HG02852 (cell line): ENCODE measurements at regions not wholly inside any gene's neighbourhood (a gene's known extent, or its start where the extent isn't known, plus 50 kb on each side); places are given as distances from the start of the nearest gene placed in this dataset.

Source experiments
- ATAC-seq: cut with Tn5 transposase; IDR thresholded peaks from one replicate; pipeline ENCODE4 v1.9.1; 2021; ENCODE audit warnings: mild to moderate bottlenecking, moderate library complexity; ENCODE audit not compliant: unreplicated experiment

DNA sequence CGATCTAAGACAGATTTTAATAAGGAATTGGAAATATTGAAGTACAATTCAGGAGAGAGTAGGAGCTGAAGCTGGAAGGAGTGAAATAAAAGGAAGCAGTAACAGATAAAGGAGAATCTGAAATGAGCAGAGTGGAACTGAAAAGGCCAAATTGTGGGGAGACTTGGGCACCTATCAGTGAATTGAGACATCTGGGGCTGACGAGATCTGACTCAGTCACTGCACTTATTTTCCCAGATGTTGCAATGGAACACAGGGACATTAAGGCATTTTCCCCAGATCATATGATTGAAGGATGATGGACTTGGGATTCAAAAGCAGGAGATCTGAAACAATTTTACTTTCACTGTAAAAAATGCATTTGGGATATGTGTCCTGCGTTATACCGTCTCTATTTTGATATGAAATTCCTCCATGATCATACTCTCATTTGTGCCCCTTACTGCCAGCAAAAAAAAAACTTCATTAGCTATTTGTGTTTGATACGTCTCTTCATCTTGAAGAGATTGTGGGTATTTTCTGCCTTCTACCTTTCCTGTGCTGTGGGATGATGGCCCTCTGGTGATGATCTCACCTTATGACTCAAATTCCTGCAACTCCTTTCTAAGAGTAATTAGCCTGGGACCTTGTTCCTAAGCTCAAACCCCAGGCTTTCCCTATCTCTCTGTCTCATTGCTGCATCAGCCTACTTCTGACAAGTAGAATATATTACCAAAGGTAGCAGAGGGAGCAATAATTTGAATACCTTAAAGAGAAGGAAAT lies 278.5 kb upstream of the MAN1A1 start:
- no peak for ATAC-seq

DNA sequence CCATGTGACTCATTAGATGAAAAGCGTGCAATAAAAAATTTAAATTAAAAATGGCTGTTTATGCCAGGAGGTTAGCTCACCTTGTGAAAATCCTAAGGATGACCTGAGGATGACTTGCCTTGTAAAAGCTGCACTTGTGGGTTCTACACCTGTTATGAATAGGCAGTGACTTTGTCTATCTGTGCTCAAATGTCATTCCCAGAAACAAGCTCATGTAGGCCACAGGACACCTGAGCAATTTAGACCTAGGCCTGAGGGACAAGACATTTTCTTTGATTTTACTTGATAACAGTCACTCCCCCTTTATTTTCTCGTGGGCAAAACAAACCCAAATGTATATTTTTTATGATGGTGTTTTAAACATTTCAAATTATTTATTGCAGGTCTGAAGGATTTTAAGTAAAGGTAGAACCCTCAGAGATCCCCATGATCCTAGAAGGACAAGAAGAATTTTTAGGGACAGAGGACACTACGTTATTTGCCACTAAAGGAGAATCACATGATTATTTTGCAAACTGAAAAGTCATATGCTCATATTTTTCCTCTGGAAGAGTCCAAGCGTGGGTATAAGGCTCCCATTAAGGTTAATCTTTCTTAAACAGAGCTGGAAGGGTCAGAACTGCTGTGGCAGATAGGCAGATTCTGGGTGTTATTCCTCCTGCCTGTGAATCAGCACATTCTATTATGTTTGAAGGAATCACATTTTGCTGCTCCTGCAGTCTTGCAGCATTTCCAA lies 277.5 kb upstream of the MAN1A1 start:
- no peak for ATAC-seq

DNA sequence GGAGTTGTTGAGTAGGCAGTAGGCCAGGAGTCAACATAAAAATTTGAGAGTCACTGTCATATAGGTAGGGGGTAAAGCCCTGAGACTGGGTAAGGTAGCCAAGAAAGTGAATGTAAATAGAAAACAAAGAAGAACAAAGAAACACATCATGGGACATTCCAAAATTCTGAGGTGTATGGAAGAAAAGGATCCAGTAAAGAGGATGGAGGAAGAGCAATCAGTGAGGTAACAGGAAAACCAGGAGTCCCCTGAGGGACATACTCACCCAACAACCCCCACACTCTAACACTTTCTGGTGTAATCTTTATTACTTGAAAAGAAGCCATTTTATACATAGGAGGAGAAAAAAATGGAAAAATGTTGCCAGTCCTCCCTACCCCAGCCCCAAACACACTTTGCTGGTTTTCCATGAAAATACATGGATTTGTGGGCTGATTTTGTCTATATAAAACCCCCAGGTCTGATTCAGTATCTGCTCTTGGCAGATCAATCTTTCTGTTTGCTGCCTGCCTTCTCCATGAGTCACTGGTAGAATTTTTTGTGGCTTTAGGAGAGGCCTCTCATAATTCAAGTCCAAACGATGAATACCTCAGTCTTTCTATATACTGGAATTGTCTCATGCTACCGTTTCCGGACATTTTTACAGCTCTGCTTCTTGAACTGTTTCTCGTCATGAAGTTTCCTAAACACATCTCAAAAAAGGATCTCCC lies 271.4 kb upstream of the MAN1A1 start:
- ATAC-seq = no peak

DNA sequence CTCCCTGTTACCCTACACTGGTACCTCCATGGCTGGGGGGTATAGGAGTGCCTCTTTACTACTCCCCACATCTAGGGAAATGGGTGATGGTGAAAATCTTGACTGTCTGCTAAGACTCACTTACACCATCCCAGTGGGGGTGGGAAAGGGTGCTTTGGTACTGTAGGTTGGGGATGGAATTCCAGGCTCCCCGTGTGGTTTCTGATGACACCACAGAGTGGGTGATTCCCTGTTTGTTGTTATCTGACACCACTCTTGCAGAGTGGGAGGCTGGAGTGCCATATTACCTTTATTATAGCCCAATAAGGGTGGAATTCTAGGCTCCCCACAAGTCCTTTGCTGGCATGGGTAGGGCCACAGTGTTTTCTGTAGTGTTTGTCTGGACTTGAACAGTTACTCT lies 264.6 kb upstream of the MAN1A1 start:
- no peak for ATAC-seq

DNA sequence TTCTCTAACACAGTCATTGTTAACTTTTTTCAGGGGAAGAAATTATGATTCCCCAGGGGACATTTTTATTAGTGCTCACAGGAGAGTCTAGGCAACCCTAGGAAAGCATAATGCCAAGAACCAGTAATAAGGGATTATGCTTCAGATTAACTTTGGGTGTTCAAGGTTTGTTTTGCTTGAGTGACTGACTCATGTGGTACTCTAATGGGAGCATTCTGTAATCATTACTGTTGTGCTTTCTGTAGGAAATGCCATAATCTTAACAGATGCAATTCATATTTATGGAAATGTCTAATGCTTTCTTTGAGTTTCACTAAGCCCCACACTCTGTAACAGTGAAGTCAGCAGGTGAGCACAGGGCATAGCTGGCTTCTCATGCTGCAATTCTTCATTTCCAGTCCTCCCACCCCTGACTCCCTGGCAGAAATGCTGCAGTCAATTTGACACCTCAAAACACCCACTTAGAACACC lies 263.4 kb upstream of the MAN1A1 start:
- ATAC-seq = no peak

DNA sequence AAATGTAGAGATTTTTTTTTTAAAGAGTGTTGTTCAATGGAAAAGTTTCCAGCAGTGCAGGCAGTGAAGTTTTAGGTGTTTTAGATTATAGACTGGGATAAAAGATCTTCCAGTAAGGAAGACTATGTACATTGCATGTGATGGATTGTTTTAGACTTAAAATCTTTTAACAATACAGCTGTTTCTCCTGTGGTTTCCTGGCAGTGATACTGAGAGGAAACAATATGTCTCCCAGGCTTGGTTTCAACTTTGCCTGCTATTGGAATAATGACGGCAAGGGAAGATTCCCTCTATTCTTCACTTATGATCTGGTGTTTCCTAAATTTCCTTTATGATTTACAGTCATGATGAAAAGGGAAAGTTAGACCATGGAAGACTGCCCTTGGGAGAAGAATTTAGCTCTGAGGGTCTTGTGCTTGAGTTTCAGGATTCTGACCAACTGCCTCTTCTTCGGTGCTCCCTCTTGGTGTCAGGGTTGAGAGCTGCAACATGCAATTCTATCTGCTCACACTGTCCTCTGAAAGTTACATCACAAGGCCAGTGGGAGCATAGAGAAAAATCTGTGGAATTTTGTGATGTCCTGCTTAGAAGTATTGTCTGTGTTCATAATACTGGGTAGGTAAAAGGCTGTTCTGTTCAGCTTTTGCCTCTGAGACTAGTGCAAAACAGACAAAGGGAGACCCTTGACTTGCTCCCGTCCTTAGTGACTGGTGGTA lies 262.8 kb upstream of the MAN1A1 start:
- ATAC-seq = no peak

DNA sequence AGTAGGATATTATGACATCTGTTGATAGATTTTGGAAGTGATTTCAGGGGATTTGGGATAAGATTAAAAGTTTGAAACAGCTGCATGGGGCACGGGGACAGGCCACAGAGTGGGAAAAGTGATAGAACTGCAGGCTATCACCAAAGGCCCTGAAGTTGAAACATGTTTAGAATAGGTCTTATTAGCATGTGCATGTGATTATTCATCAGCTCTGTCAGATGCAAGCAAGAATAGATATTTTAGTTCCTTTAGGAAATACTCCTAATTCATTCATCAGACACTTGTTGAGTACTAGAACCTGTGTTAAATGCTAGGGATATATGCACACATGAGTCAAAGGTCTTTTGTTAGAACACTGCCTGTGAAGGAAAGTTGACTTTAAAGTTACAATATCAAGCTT lies 261.2 kb upstream of the MAN1A1 start:
- ATAC-seq = no peak

DNA sequence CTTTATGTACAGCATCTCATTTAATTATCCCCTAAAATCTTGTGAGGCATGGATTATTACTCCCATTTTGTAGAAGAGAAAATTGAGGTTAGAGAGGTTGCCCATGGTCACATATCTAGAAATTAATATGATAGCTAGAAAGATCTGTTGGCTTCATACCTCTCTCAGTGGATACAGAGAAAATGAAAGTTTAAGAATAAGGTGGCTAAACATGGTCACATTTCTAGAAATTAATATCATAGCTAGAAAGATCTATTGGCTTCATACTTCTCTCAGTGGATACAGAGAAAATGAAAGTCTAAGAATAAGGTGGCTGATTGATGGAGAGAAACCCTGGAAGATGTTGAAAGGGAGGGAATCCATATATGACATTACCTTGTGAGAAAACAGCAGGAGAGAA lies 260.7 kb upstream of the MAN1A1 start:
- peak; percentile 40 for ATAC-seq

DNA sequence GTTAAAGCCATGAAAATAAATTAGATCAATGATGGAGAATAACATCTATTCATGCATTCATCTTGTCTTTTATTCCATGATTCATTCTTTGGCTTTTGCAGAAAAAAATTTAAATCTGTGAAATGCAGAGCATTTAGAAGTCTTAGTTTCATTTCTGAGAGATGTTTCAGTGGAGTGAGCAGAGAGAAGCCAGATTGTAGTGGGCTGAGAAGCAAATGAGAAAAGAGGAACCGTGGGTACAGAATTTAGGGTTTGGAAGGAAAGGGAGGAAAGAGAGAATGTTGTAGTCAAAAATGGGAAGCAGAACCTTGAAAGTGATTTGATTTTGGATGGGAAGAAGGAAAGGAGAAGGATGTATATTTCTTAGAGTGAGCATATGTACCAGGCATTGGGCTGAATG lies 260.3 kb upstream of the MAN1A1 start:
- peak; percentile 48 for ATAC-seq

DNA sequence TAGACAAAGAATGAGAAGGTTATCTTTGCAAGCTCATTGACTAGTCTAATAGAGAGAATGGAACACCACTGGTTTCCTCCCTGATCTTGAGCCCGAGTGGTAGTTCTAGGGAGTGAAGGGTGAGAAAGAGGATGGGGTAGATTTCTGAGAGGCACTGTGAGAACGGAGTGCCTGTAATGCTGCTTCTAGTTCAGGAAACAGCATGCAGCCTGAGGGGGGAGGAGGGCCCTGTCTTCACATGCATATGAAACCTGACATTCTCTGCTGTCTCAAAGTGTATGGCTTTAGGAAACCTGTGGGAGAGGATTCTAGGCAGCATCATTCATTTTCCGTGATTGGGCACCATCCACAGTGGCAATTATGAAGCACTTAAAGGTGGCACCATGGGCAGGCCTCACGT lies 259.4 kb upstream of the MAN1A1 start:
- no peak for ATAC-seq

DNA sequence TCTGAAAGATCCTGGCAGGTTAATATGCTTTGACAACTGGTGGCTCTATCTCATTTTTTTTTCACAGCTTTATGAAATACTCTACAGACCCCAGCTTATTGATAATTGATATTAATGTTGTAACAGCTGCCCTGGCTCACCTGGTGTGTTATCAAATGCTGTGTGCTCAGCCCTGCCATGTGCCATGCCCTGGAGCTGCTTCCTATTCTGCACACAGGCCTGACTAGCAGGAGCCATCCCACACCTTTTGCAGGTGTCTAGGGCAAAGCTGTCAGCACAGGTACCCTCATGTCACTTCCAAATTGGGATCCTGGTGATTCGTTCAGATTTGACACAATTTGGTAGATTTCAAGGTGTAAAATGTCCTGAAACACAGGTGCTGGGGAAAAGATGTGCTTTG lies 254.6 kb upstream of the MAN1A1 start:
- no peak for ATAC-seq

DNA sequence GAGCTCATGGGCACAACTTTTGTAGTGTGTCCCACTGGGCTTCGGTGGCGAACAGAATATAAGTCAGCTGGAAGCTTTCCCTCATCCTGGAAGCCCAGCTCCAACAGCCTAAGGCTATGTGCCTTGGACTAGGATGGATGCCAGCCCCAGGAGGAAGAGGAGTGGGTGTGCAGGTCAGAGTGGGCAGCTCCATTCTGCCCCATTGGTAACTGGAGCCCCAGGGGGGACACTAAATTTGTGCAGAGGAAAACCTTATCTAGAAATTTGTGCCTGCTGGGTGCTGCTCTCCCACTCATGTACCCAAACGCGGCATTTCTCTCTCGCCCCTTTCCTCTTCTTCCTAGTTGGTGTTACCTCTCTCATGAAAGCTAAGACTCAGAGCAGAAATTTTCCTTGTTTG lies 253.9 kb upstream of the MAN1A1 start:
- no peak for ATAC-seq

DNA sequence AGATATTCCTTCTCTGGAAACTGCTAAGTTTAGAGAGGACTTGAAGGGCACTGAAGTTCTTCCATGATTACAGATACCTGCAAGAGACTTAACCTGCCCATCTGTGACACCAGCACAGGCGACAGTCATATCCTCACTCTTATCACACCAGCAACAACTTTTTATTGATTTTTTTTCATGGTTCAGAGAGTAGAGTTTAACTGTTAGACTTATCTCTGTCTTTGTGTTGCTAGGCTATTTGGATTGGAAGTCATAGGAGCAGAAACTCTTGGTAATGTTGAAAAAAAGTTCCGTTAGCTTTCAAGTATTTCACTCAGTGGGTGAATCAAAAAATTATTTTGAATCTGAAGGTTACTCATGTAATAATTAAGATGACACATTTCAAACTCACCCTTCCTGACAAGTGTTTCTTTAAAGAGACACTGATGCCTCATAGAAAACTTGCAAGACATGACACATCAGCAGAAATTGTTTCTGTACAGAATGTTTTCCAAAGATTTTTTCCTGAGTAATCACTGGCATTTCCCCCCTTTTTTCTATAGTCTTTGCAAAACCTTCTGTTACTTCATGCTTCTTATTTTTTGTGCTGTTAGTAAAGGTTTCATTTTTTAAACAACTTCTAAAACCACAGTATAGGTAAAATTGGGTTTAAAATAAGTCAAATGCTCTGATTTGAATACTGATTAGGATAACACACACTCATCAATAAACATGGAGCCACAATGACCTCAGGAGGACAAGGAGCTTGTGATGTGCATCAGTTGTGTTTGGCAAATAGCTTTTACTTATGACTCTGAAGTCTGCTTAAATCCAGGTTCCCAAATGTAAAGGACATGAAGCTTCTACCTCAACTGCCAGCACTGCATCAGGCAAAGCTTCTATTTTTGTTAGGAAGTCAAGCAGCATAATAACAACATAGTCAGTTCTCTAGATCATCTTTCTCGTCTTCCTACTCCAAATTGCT lies 252.9 kb upstream of the MAN1A1 start:
- no peak for ATAC-seq

DNA sequence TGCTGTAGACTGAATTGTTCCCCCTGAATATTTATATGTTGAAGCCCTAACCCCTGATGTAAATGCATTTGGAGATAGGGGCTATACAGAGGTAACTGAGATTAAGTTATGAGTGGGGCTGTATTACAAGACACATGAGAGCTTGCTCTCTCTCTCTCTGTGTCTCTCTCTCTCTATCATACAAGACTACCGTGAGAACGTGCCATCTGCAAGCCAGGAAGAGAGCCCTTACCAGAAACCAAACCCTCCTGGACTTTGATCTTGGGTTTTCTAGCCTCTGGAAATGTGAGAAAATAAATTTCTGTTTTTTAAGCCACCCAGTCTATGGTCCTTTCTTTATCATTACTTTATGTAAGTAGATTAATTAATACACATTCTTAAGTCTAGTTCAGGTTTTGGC lies 249.3 kb upstream of the MAN1A1 start:
- no peak for ATAC-seq

DNA sequence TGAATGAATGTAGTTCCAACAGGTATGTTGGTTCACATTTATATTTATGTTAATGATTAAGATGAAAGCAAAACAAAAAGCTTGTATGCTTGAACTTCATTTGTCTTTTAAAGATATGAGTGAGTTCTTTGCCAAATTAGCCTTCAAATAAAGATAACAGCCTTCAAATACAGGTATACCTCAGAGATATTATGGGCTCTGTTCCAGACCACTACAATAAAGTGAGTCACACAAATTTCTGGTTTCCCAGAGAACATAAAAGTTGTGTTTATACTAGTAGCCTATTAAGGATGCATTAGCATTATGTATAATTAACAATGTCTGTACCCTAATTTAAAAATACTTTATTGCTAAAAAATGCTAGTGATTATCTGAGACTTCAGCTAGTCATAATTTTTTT lies 245.3 kb upstream of the MAN1A1 start:
- ATAC-seq = no peak

DNA sequence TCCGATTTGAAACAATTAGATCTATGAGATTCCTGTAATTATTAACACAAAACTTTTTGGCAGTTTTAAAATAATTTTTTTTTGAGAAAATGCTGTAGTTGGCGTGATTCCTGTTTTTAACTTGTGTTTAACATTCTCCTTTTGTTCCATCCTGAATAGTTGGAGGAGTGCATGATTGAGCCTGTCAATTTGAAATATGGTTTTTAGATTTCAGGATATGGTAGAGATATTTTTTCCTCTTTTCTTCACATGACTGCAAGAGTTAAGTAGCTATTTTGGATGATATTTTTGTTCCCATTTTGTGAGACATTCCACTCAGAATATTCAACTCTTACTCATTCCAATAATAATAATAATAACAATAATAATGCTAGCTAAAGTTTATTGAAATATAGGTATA lies 241.7 kb upstream of the MAN1A1 start:
- ATAC-seq = no peak

DNA sequence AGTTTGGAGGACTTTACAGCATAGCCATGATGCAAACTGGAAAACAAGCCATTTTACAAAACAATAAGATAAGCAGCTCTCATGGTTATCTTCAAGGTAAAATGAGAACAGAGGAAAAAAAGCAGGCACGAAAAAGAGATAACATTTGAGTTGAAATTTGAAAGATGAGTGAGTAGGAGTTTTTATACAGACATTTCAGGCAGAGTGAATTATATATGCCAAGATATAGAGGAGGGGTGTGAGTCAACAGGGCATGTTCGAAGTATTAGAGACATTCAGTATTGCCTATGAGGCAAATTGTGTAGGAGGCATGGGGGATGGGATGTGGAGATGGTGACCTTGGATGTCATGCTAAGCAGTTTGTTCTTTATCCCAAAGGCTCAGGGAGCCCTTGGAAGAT lies 240.5 kb upstream of the MAN1A1 start:
- no peak for ATAC-seq

DNA sequence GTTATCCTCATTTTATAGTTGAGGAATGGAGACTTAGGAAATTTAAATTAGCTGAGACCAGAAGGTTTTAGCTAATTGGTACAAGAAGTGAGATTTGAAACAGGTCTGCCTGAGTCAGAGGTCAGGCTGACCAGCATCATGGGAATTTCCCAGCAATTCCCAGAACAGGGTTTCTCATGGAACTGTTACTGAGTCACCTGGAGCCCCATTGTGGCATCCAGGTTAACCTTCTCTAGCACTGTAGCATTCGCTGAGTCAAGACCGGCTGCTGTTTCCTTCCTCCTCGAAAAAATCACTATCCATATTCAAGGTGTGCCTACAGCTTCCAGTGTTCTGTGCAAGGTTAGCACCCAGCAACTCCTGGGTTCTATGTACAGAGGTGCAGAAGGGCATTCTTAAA lies 238.0 kb upstream of the MAN1A1 start:
- ATAC-seq = peak; percentile 58

DNA sequence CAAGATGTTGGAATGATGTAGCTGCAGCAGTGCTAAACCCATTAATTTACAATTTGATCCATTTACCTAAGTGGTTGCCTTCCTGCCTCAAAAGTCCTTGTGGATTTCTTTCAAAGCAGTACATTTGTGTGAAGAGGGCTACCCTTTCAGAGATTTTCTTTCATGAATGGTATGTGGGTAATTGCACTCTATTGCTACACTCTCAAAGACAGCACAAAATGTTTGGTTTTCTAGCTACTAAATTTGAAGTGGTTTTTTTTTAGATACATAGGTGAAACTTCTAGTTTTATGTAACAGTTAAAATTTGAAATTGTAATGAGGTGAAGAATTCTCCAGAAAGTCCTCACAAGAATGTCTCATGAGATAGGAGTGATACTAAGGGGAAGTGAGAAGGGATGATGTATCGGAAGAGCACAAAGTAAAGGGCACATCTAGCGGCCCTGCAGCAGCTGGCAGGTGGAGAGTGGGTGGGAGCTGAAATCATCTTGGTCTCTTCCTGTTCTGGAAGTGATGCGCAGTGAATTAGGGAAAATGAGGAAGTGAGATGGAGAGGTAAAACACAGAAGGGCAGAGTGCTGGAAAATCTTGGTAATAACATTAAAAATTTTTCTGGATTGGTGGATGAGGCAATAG lies 236.8 kb upstream of the MAN1A1 start:
- peak; percentile 93 for ATAC-seq

DNA sequence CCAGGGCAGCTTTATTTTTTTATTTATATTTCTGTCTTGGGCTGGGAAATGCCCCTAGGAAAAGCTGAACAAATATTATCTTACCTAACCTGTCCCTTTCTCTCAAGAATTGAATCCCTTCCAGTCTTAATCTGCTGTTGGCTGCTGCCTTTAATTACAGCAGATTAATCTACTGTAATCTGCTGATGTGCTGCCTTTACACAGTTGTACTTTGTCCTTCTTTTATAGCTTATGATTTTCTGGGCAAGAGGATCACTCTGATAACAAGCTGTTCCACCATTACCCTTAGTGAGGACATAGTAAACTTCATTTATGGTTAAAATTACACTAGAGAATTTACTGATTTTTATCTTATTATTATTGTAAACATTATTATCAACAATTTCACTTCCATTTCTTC lies 234.5 kb upstream of the MAN1A1 start:
- no peak for ATAC-seq
